ENCODE measurements at regions not wholly inside any gene's neighbourhood (a gene's known extent, or its start where the extent isn't known, plus 50 kb on each side); places are given as distances from the start of the nearest gene placed in this dataset.
"Not testable (repeated sequence)": the region's sequence is repeated elsewhere in the genome, so short reads cannot be mapped to it uniquely, and the experiment has no call there.

GRCh38 chr14:44873536-44873935 lies 88.2 kb downstream of the KLHL28 start:
- no peak for DNase-seq

GRCh38 chr14:44866770-44867169 lies 95.0 kb downstream of the KLHL28 start:
- DNase-seq, result no peak

GRCh38 chr14:44866322-44866721 lies 95.4 kb downstream of the KLHL28 start:
- DNase-seq, result no peak

- no peak for DNase-seq
Measured at GRCh38 chr14:44863271-44863670, 98.5 kb downstream of the KLHL28 start.

GRCh38 chr14:44854114-44854513 lies 107.6 kb downstream of the KLHL28 start:
- no peak for DNase-seq

GRCh38 chr14:44847526-44848309 lies 114.0 kb downstream of the KLHL28 start:
- DNase-seq, result no peak

- DNase-seq, result peak; percentile 30
Measured at GRCh38 chr14:44846232-44846824, 115.4 kb downstream of the KLHL28 start.

- DNase-seq, result not testable (repeated sequence)
Measured at GRCh38 chr14:44835928-44836327, 125.8 kb downstream of the KLHL28 start.

- peak; percentile 31 for DNase-seq
Measured at GRCh38 chr14:44833376-44834060, 128.2 kb downstream of the KLHL28 start.

GRCh38 chr14:44830371-44830770 lies 131.4 kb downstream of the KLHL28 start:
- DNase-seq, result no peak

- no peak for DNase-seq
Measured at GRCh38 chr14:44829021-44829420, 132.7 kb downstream of the KLHL28 start.

- DNase-seq, result no peak
Measured at GRCh38 chr14:44828023-44828422, 133.7 kb downstream of the KLHL28 start.

GRCh38 chr14:44820230-44820964 lies 141.3 kb downstream of the KLHL28 start:
- DNase-seq, result no peak

GRCh38 chr14:44814196-44814595 lies 147.6 kb downstream of the KLHL28 start:
- no peak for DNase-seq

- DNase-seq, result no peak
Measured at GRCh38 chr14:44812672-44813071, 149.1 kb downstream of the KLHL28 start.

- no peak for DNase-seq
Measured at GRCh38 chr14:44804391-44804790, 157.4 kb downstream of the KLHL28 start.

- DNase-seq, result peak; percentile 36
Measured at GRCh38 chr14:44803239-44803905, 158.4 kb downstream of the KLHL28 start.

- no peak for DNase-seq
Measured at GRCh38 chr14:44798386-44799242, 163.1 kb downstream of the KLHL28 start.

GRCh38 chr14:44795725-44796124 lies 166.0 kb downstream of the KLHL28 start:
- DNase-seq, result no peak

GRCh38 chr14:44791730-44792129 lies 170.0 kb downstream of the KLHL28 start:
- no peak for DNase-seq

GRCh38 chr14:44788612-44789011 lies 173.1 kb downstream of the KLHL28 start:
- DNase-seq, result no peak

- no peak for DNase-seq
Measured at GRCh38 chr14:44785096-44785495, 176.7 kb downstream of the KLHL28 start.
